KMS-11 (cell line): ENCODE measurements at regions not wholly inside any gene's neighbourhood (a gene's known extent, or its start where the extent isn't known, plus 50 kb on each side); places are given as distances from the start of the nearest gene placed in this dataset.

Experiments
- H2AFZ ChIP-seq: fragments of 200-600 bp; sonication (generic); 2 replicates; pipeline ENCODE4 v1.6.1; 2016; ENCODE audit warnings: antibody characterized with exemption, mixed run types, low read depth
- H3K27ac ChIP-seq: fragments of 200-600 bp; sonication (generic); 2 replicates; pipeline ENCODE4 v1.6.1; 2016; ENCODE audit warnings: mild to moderate bottlenecking, mixed run types
- H3K27me3 ChIP-seq: fragments of 200-600 bp; sonication (generic); 2 replicates; pipeline ENCODE4 v1.6.1; 2017; ENCODE audit warnings: mild to moderate bottlenecking, low read depth, mixed run types, moderate library complexity; ENCODE audit not compliant: insufficient read depth
- H3K36me3 ChIP-seq: fragments of 200-600 bp; sonication (generic); 2 replicates; pipeline ENCODE4 v1.6.1; 2017; ENCODE audit warnings: mild to moderate bottlenecking, mixed run types; ENCODE audit not compliant: insufficient read depth
- H3K4me1 ChIP-seq: fragments of 200-600 bp; sonication (generic); 2 replicates; pipeline ENCODE4 v1.6.1; 2016; ENCODE audit warnings: mild to moderate bottlenecking, low read depth, mixed run types; ENCODE audit not compliant: poor library complexity, severe bottlenecking
- H3K4me2 ChIP-seq: fragments of 200-600 bp; sonication (generic); 2 replicates; pipeline ENCODE4 v1.7.0; 2016; ENCODE audit warnings: mild to moderate bottlenecking, mixed run types
- H3K4me3 ChIP-seq: fragments of 200-600 bp; sonication (generic); IDR thresholded peaks from 2 replicates; pipeline ENCODE4 v1.6.1; 2017; ENCODE audit warnings: low read depth, low read length, mixed read lengths; ENCODE audit not compliant: insufficient read depth
- H3K79me2 ChIP-seq: fragments of 200-600 bp; sonication (generic); 2 replicates; pipeline ENCODE4 v1.6.1; 2016; ENCODE audit warnings: low read depth, mixed run types; ENCODE audit not compliant: insufficient read depth
- H3K9ac ChIP-seq: fragments of 200-600 bp; sonication (generic); 2 replicates; pipeline ENCODE4 v1.6.1; 2016; ENCODE audit warnings: mild to moderate bottlenecking, mixed run types
- H4K20me1 ChIP-seq: fragments of 200-600 bp; sonication (generic); 2 replicates; pipeline ENCODE4 v1.6.1; 2016; ENCODE audit warnings: mild to moderate bottlenecking, mixed run types; ENCODE audit not compliant: insufficient read depth
- CTCF ChIP-seq: fragments of 200-600 bp; sonication (generic); conservative IDR thresholded peaks from 2 replicates; pipeline ENCODE4 v1.6.1; 2017; ENCODE audit warnings: low read depth, mild to moderate bottlenecking, antibody characterized with exemption, low read length, moderate library complexity, mixed read lengths

GRCh38 chr10:123375738-123376137 lies 221.5 kb downstream of the BUB3 start:
- H3K27me3 ChIP-seq = no peaks in the 10 kb centered on the region
- H3K79me2 ChIP-seq = no peaks in the 10 kb centered on the region
- no peaks in the 10 kb centered on the region for H4K20me1 ChIP-seq
- H3K4me3 ChIP-seq = no peak overlapping the region
- H2AFZ ChIP-seq = no peak overlapping the region
- no peaks in the 10 kb centered on the region for H3K36me3 ChIP-seq
- H3K9ac ChIP-seq = no peak overlapping the region
- H3K27ac ChIP-seq = no peak overlapping the region
- no peaks in the 10 kb centered on the region for H3K4me1 ChIP-seq
- no peak for TF ChIP-seq CTCF
- H3K4me2 ChIP-seq = no peak overlapping the region

GRCh38 chr10:123377883-123378282 lies 223.7 kb downstream of the BUB3 start:
- Histone ChIP-seq H3K4me3 (no peak overlapping the region), H3K4me1 (no peaks in the 10 kb centered on the region), H3K27me3 (no peaks in the 10 kb centered on the region), H2AFZ (no peak overlapping the region), H3K27ac (no peak overlapping the region), H3K79me2 (no peaks in the 10 kb centered on the region), H3K4me2 (no peak overlapping the region), H4K20me1 (no peaks in the 10 kb centered on the region), H3K36me3 (no peaks in the 10 kb centered on the region), H3K9ac (no peak overlapping the region)
- TF ChIP-seq CTCF = no peak

GRCh38 chr10:123378302-123378701 lies 224.1 kb downstream of the BUB3 start:
- Histone ChIP-seq H3K27me3 (no peaks in the 10 kb centered on the region), H3K9ac (no peak overlapping the region), H3K79me2 (no peaks in the 10 kb centered on the region), H4K20me1 (no peaks in the 10 kb centered on the region), H3K4me1 (no peaks in the 10 kb centered on the region), H3K36me3 (no peaks in the 10 kb centered on the region), H3K4me3 (no peak overlapping the region), H2AFZ (no peak overlapping the region), H3K4me2 (no peak overlapping the region), H3K27ac (no peak overlapping the region)
- no peak for TF ChIP-seq CTCF

GRCh38 chr10:123379156-123379555 lies 225.0 kb downstream of the BUB3 start:
- H3K27me3 ChIP-seq = no peaks in the 10 kb centered on the region
- no peaks in the 10 kb centered on the region for H4K20me1 ChIP-seq
- no peak overlapping the region for H3K9ac ChIP-seq
- H3K4me3 ChIP-seq = no peak overlapping the region
- no peak overlapping the region for H3K27ac ChIP-seq
- no peaks in the 10 kb centered on the region for H3K4me1 ChIP-seq
- no peaks in the 10 kb centered on the region for H3K79me2 ChIP-seq
- TF ChIP-seq CTCF = no peak
- H3K4me2 ChIP-seq = no peak overlapping the region
- no peaks in the 10 kb centered on the region for H3K36me3 ChIP-seq
- H2AFZ ChIP-seq = no peak overlapping the region
